ENCODE measurements at regions not wholly inside any gene's neighbourhood (a gene's known extent, or its start where the extent isn't known, plus 50 kb on each side); places are given as distances from the start of the nearest gene placed in this dataset.

DNA sequence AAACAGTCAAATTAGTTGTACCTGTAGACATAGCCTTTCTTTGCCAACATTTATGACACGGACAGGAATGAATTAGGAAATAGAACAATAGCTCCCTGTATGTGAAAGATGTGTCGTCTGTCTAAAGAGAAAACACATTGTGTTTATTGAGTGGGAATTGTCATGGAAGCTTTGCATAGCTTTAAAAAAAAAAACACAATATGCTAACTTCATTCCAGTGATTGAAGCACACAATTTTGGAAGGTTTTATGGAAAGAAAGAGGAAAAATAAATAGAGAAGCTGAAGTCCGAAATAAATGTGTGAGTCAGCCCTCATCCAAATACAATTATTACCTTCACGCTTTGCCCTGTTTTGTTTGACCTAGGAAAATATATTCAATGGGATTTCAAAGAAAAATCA lies 1095.7 kb downstream of the TSN start:
- H3K4me1 Mint-ChIP-seq (ENCODE audit: unreplicated experiment): peaks cover 8% of the 10 kb centered on the region
- no peak overlapping the region for H3K4me3 Mint-ChIP-seq (ENCODE audit: unreplicated experiment)
- no peak for DNase-seq (ENCODE audit: extremely low spot score, unreplicated experiment)
- no peaks in the 10 kb centered on the region for H3K36me3 Mint-ChIP-seq (ENCODE audit: unreplicated experiment)
- no peaks in the 10 kb centered on the region for H3K27me3 Mint-ChIP-seq (ENCODE audit: unreplicated experiment)
- H3K27ac Mint-ChIP-seq (ENCODE audit: unreplicated experiment): no peak overlapping the region
- no peaks in the 10 kb centered on the region for H3K9me3 Mint-ChIP-seq (ENCODE audit: unreplicated experiment)
- TF ChIP-seq, protein P1, sequence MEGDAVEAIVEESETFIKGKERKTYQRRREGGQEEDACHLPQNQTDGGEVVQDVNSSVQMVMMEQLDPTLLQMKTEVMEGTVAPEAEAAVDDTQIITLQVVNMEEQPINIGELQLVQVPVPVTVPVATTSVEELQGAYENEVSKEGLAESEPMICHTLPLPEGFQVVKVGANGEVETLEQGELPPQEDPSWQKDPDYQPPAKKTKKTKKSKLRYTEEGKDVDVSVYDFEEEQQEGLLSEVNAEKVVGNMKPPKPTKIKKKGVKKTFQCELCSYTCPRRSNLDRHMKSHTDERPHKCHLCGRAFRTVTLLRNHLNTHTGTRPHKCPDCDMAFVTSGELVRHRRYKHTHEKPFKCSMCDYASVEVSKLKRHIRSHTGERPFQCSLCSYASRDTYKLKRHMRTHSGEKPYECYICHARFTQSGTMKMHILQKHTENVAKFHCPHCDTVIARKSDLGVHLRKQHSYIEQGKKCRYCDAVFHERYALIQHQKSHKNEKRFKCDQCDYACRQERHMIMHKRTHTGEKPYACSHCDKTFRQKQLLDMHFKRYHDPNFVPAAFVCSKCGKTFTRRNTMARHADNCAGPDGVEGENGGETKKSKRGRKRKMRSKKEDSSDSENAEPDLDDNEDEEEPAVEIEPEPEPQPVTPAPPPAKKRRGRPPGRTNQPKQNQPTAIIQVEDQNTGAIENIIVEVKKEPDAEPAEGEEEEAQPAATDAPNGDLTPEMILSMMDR (IDR thresholded peaks at IDR 0.05): no peak

DNA sequence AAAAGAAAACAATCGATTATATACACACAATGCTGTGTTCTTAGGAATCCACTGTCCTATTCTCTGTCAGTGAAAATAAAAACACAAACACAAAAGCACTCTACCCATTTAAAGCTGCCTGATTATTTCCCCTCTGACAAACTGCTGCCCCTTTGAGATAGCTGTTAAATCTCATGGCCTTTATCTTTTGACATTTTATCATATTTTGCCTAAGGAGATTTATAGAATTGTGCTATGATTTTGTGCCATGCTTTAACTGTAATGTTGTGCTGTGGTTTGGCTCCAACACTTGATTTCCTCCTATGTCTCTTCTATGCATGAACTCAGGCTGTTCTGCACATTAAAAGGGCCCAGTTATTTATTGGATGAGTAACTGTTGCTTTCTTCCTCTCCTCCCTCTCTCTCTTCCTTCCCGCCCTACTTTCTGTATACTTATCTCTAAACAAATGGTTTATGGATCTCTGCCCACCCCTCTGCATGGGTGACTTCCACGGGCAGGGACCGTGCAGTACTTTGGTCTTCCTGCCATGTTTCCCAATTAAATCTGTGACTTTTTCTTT lies 1096.6 kb downstream of the TSN start:
- Mint-ChIP-seq H3K4me1 (ENCODE audit: unreplicated experiment) (peaks cover 8% of the 10 kb centered on the region), H3K9me3 (ENCODE audit: unreplicated experiment) (no peaks in the 10 kb centered on the region), H3K4me3 (ENCODE audit: unreplicated experiment) (no peak overlapping the region), H3K36me3 (ENCODE audit: unreplicated experiment) (no peaks in the 10 kb centered on the region), H3K27ac (ENCODE audit: unreplicated experiment) (no peak overlapping the region), H3K27me3 (ENCODE audit: unreplicated experiment) (no peaks in the 10 kb centered on the region)
- TF ChIP-seq, protein P1 (IDR thresholded peaks at IDR 0.05): no peak
- DNase-seq (ENCODE audit: extremely low spot score, unreplicated experiment): no peak

DNA sequence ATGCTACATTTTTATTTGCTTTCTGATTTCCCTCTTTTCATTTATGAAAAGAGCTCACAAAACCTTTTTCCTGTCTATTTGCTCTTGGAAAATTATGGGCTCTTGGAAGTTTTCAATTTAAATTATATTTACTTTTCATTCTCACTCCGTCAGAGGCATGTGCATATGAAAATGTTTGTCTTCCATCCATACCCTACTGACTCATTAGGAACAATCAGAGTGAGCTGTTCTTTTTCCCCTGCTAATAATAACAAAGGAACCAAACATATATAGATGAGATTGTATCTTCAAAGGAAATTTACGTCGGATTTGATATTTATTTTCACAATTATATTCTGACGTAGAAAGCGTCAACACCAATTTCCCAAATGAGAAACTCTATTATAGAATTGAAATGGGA lies 1101.2 kb downstream of the TSN start:
- H3K4me3 Mint-ChIP-seq (ENCODE audit: unreplicated experiment): no peak overlapping the region
- DNase-seq (ENCODE audit: extremely low spot score, unreplicated experiment): no peak
- H3K9me3 Mint-ChIP-seq (ENCODE audit: unreplicated experiment): no peaks in the 10 kb centered on the region
- no peak overlapping the region for H3K27ac Mint-ChIP-seq (ENCODE audit: unreplicated experiment)
- no peaks in the 10 kb centered on the region for H3K27me3 Mint-ChIP-seq (ENCODE audit: unreplicated experiment)
- TF ChIP-seq, protein P1 (IDR thresholded peaks at IDR 0.05): no peak
- H3K36me3 Mint-ChIP-seq (ENCODE audit: unreplicated experiment): no peaks in the 10 kb centered on the region
- no peaks in the 10 kb centered on the region for H3K4me1 Mint-ChIP-seq (ENCODE audit: unreplicated experiment)

DNA sequence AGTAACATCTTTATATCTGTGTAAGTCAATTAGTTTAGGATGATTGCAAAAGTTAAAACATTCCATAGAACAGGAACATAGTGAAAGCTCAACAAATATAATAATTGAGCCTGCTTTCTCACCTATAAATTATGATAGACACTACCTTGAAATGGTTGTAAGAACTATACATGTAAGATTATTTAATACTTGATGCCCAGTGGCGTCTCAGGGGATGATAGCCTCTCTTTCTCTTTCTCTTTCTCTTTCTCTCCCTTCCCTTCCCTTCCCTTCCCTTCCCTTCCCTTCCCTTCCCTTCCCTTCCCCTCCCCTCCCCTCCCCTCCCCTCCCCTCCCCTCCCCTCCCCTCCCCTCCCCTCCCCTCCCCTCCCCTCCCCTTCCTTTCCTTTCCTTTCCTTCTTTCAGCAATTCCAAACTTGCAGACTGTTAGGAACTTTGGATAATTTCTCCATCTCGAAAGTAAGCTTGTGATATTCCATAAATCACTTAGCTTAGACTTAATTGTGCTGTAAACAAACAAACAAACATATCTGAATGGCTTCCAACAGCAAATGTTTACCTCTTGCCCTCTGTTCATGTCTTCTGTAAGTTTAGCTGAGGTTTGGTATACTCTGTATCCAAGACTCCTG lies 1102.7 kb downstream of the TSN start:
- TF ChIP-seq, protein P1 (IDR thresholded peaks at IDR 0.05): no peak
- Mint-ChIP-seq H3K4me1 (ENCODE audit: unreplicated experiment) (no peaks in the 10 kb centered on the region), H3K27ac (ENCODE audit: unreplicated experiment) (no peak overlapping the region), H3K27me3 (ENCODE audit: unreplicated experiment) (no peaks in the 10 kb centered on the region), H3K4me3 (ENCODE audit: unreplicated experiment) (no peak overlapping the region), H3K36me3 (ENCODE audit: unreplicated experiment) (no peaks in the 10 kb centered on the region), H3K9me3 (ENCODE audit: unreplicated experiment) (no peaks in the 10 kb centered on the region)
- DNase-seq (ENCODE audit: extremely low spot score, unreplicated experiment): no peak

DNA sequence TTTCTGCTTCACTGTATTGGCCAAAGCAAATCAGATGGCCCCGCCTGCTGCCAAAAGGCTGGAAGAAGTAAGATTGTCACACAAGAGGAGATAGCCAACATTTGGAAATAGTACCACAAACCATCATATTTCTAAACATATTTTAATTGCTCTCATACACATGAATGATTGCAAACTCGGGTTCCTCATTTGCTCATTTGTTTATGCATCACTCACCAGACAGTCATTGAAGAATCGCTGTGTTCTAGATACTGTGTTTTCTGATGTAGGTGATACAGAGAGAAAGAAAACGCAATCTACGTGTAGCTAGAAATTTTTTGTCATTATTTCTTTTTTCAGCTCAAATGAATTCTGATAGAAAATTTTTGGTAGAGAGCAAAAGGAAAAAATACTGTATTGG lies 1103.4 kb downstream of the TSN start:
- Mint-ChIP-seq H3K4me1 (ENCODE audit: unreplicated experiment) (no peaks in the 10 kb centered on the region), H3K27me3 (ENCODE audit: unreplicated experiment) (no peaks in the 10 kb centered on the region), H3K4me3 (ENCODE audit: unreplicated experiment) (no peak overlapping the region), H3K27ac (ENCODE audit: unreplicated experiment) (no peak overlapping the region), H3K36me3 (ENCODE audit: unreplicated experiment) (no peaks in the 10 kb centered on the region), H3K9me3 (ENCODE audit: unreplicated experiment) (no peaks in the 10 kb centered on the region)
- TF ChIP-seq, protein P1 (IDR thresholded peaks at IDR 0.05): no peak
- no peak for DNase-seq (ENCODE audit: extremely low spot score, unreplicated experiment)

Measured in osteocyte (in vitro differentiated cells).